SU-DHL-6 (cell line): ENCODE measurements at regions not wholly inside any gene's neighbourhood (a gene's known extent, or its start where the extent isn't known, plus 50 kb on each side); places are given as distances from the start of the nearest gene placed in this dataset.

Source experiments
- H2AFZ ChIP-seq: fragments of 200-600 bp; sonication (generic); 2 replicates; pipeline ENCODE4 v1.6.1; 2014; ENCODE audit warnings: low read depth, mild to moderate bottlenecking, moderate library complexity, mixed read lengths, antibody characterized with exemption, low read length; ENCODE audit not compliant: severe bottlenecking
- H3F3A ChIP-seq: fragments of 200-600 bp; shearing (Covaris generic); 2 replicates; pipeline ENCODE4 v1.6.0; 2016; ENCODE audit warnings: antibody characterized with exemption, mild to moderate bottlenecking; ENCODE audit not compliant: insufficient read depth
- H3K27ac ChIP-seq: fragments of 200-600 bp; sonication (generic); 2 replicates; pipeline ENCODE4 v1.5.1; 2016; ENCODE audit warnings: low read depth, mild to moderate bottlenecking, low read length, moderate library complexity, mixed read lengths
- H3K27me3 ChIP-seq: fragments of 200-600 bp; sonication (generic), shearing (Covaris generic); 2 replicates; pipeline ENCODE4 v1.6.0; 2014; ENCODE audit warnings: mild to moderate bottlenecking, low read length
- H3K36me3 ChIP-seq: fragments of 200-600 bp; sonication (generic); 2 replicates; pipeline ENCODE4 v1.6.1; 2014; ENCODE audit warnings: mild to moderate bottlenecking, low read length, mixed read lengths
- H3K4me2 ChIP-seq: fragments of 300-600, 200-600 bp; shearing (Covaris generic), sonication (generic); 2 replicates; pipeline ENCODE4 v1.6.0; 2014; ENCODE audit warnings: low read length, low read depth, mild to moderate bottlenecking; ENCODE audit not compliant: poor library complexity, severe bottlenecking
- H3K4me3 ChIP-seq: fragments of 200-600 bp; sonication (generic); 2 replicates; pipeline ENCODE4 v1.5.1; 2014; ENCODE audit warnings: antibody characterized with exemption, low read length, mild to moderate bottlenecking, mixed read lengths; ENCODE audit not compliant: insufficient read depth, poor library complexity, severe bottlenecking
- H3K79me2 ChIP-seq: fragments of 200-600 bp; sonication (generic); 2 replicates; pipeline ENCODE4 v1.6.1; 2014; ENCODE audit warnings: mild to moderate bottlenecking, low read length, moderate library complexity; ENCODE audit not compliant: insufficient read depth
- H3K9ac ChIP-seq: fragments of 200-600 bp; sonication (generic); 2 replicates; pipeline ENCODE4 v1.7.0; 2014; ENCODE audit warnings: mild to moderate bottlenecking, low read length
- H3K9me2 ChIP-seq: fragments of 200-600 bp; sonication (generic); replicated peaks from 2 replicates; pipeline ENCODE4 v1.6.1; 2014; ENCODE audit warnings: low read length; ENCODE audit not compliant: insufficient read depth
- H3K9me3 ChIP-seq: fragments of 200-600 bp; sonication (generic); 2 replicates; pipeline ENCODE4 v1.6.1; 2014; ENCODE audit warnings: low read length, mixed read lengths; ENCODE audit not compliant: insufficient read depth
- H4K20me1 ChIP-seq: fragments of 200-600 bp; sonication (generic); 2 replicates; pipeline ENCODE4 v1.6.1; 2014; ENCODE audit warnings: low read depth, mild to moderate bottlenecking, antibody characterized with exemption, low read length, moderate library complexity, mixed read lengths
- CTCF ChIP-seq: fragments of 200-600 bp; sonication (generic); IDR thresholded peaks from one replicate; pipeline ENCODE4 v1.5.1; 2017; ENCODE audit warnings: antibody characterized with exemption, mild to moderate bottlenecking, low read length, moderate library complexity; ENCODE audit not compliant: insufficient read depth, poor library complexity, severe bottlenecking
- EZH2phosphoT487 ChIP-seq: fragments of 200-600 bp; sonication (generic), shearing (Covaris generic); conservative IDR thresholded peaks from 2 replicates; pipeline ENCODE4 v1.6.1; 2018; ENCODE audit warnings: mild to moderate bottlenecking, antibody characterized with exemption, low read length, moderate library complexity, mixed read lengths

- Histone ChIP-seq H3K4me3 (no peak overlapping the region), H3K27me3 (no peaks in the 10 kb centered on the region), H3K9me3 (no peaks in the 10 kb centered on the region)
Measured at GRCh38 chr21:26709090-26709489, 136.0 kb upstream of the CYYR1 start.

GRCh38 chr21:26708223-26708800 lies 135.2 kb upstream of the CYYR1 start:
- no peak overlapping the region for H2AFZ ChIP-seq
- H3K9me2 ChIP-seq, result no peaks in the 10 kb centered on the region
- H3K9me3 ChIP-seq, result no peaks in the 10 kb centered on the region
- H3K9ac ChIP-seq, result no peak overlapping the region
- no peak overlapping the region for H3K4me2 ChIP-seq
- H3K36me3 ChIP-seq, result no peaks in the 10 kb centered on the region
- H4K20me1 ChIP-seq, result no peaks in the 10 kb centered on the region
- H3K27ac ChIP-seq, result no peak overlapping the region
- H3K79me2 ChIP-seq, result no peaks in the 10 kb centered on the region
- TF ChIP-seq CTCF (no peak), EZH2phosphoT487 (no peak)
- no peaks in the 10 kb centered on the region for H3F3A ChIP-seq
- H3K27me3 ChIP-seq, result no peaks in the 10 kb centered on the region
- no peak overlapping the region for H3K4me3 ChIP-seq

More at GRCh38 chr21:26709090-26709489, 136.0 kb upstream of the CYYR1 start:
- H2AFZ ChIP-seq, result no peak overlapping the region
- H3K9ac ChIP-seq, result no peak overlapping the region
- no peaks in the 10 kb centered on the region for H3K9me2 ChIP-seq
- H3K36me3 ChIP-seq, result no peaks in the 10 kb centered on the region
- no peaks in the 10 kb centered on the region for H3F3A ChIP-seq
- no peak overlapping the region for H3K4me2 ChIP-seq
- H4K20me1 ChIP-seq, result no peaks in the 10 kb centered on the region
- H3K27ac ChIP-seq, result no peak overlapping the region
- no peak for TF ChIP-seq EZH2phosphoT487
- TF ChIP-seq CTCF, result no peak
- no peaks in the 10 kb centered on the region for H3K79me2 ChIP-seq

GRCh38 chr21:26707246-26707645 lies 134.2 kb upstream of the CYYR1 start:
- H3K4me2 ChIP-seq, result no peak overlapping the region
- no peaks in the 10 kb centered on the region for H4K20me1 ChIP-seq
- H3K4me3 ChIP-seq, result no peak overlapping the region
- no peaks in the 10 kb centered on the region for H3K9me2 ChIP-seq
- H2AFZ ChIP-seq, result no peak overlapping the region
- no peaks in the 10 kb centered on the region for H3K9me3 ChIP-seq
- TF ChIP-seq EZH2phosphoT487, result no peak
- no peak for TF ChIP-seq CTCF
- H3K9ac ChIP-seq, result no peak overlapping the region
- H3K36me3 ChIP-seq, result no peaks in the 10 kb centered on the region
- H3K27ac ChIP-seq, result no peak overlapping the region
- no peaks in the 10 kb centered on the region for H3K79me2 ChIP-seq
- H3F3A ChIP-seq, result no peaks in the 10 kb centered on the region
- no peaks in the 10 kb centered on the region for H3K27me3 ChIP-seq

- H3K27me3 ChIP-seq, result no peaks in the 10 kb centered on the region
- H3K27ac ChIP-seq, result no peak overlapping the region
- no peaks in the 10 kb centered on the region for H3K9me3 ChIP-seq
- H2AFZ ChIP-seq, result no peak overlapping the region
- no peak overlapping the region for H3K4me3 ChIP-seq
- no peak overlapping the region for H3K9ac ChIP-seq
- no peaks in the 10 kb centered on the region for H3K79me2 ChIP-seq
- no peaks in the 10 kb centered on the region for H3K36me3 ChIP-seq
- no peaks in the 10 kb centered on the region for H3F3A ChIP-seq
- no peak for TF ChIP-seq CTCF
- no peak for TF ChIP-seq EZH2phosphoT487
- H3K4me2 ChIP-seq, result no peak overlapping the region
- no peaks in the 10 kb centered on the region for H4K20me1 ChIP-seq
- no peaks in the 10 kb centered on the region for H3K9me2 ChIP-seq
Measured at GRCh38 chr21:26698416-26698815, 125.3 kb upstream of the CYYR1 start.
